Naive thymus-derived CD8-positive, alpha-beta T cell (primary cell): ENCODE measurements at regions not wholly inside any gene's neighbourhood (a gene's known extent, or its start where the extent isn't known, plus 50 kb on each side); places are given as distances from the start of the nearest gene placed in this dataset.
A peak's percentile ranks its signal among the peaks of the same experiment; 100 is the strongest.

Source experiments
- ATAC-seq, 2 donors: fragments of 150-1000 bp; cut with Tn5 transposase in 1 of 2; sonication (Bioruptor Pico), chemical (Tn5 transposase) in 1 of 2; 1 replicate in 1 of 2; 2 replicates in 1 of 2; pipeline ENCODE4 v1.10.0; 2021; ENCODE audit warnings: mild to moderate bottlenecking in 2 of 2, moderate library complexity in 2 of 2
- POLR2A ChIA-PET: fragments of 350-600 bp; sonication (Branson Sonifier 250); formaldehyde crosslinking; loops from one replicate; lab custom pipeline; 2021; ENCODE audit warnings: antibody characterized with exemption; lab: Charles Lee
- DNase-seq, 10 donors: peaks; one replicate each; pipeline versions ENCODE4 v3.0.0 to v3.0.0-alpha.2; 2020 to 2022
- H3K27ac Mint-ChIP-seq, 10 donors: one replicate each; pipeline ENCODE4 v1.8.0; 2020 to 2022; ENCODE audit warnings: mild to moderate bottlenecking in 10 of 10, mixed read lengths in 10 of 10, moderate library complexity in 4 of 10, inconsistent platforms in 1 of 10
- H3K27me3 Mint-ChIP-seq, 5 donors: one replicate each; pipeline ENCODE4 v1.8.0; 2021 to 2022; ENCODE audit warnings: mixed read lengths in 5 of 5
- H3K36me3 Mint-ChIP-seq, 3 donors: one replicate each; pipeline ENCODE4 v1.8.0; 2020 to 2022; ENCODE audit warnings: mixed read lengths in 3 of 3, mild to moderate bottlenecking in 2 of 3, inconsistent platforms in 1 of 3
- H3K4me1 Mint-ChIP-seq, 4 donors: one replicate each; pipeline ENCODE4 v1.8.0; 2021 to 2022; ENCODE audit warnings: mixed read lengths in 4 of 4
- H3K4me3 Mint-ChIP-seq, 10 donors: one replicate each; pipeline ENCODE4 v1.8.0; 2020 to 2022; ENCODE audit warnings: mild to moderate bottlenecking in 10 of 10, mixed read lengths in 10 of 10, moderate library complexity in 6 of 10, inconsistent platforms in 1 of 10
- H3K9me3 Mint-ChIP-seq, 9 donors: one replicate each; pipeline ENCODE4 v1.8.0; 2020 to 2022; ENCODE audit warnings: mixed read lengths in 9 of 9, mild to moderate bottlenecking in 3 of 9, inconsistent platforms in 1 of 9, moderate library complexity in 1 of 9

DNA sequence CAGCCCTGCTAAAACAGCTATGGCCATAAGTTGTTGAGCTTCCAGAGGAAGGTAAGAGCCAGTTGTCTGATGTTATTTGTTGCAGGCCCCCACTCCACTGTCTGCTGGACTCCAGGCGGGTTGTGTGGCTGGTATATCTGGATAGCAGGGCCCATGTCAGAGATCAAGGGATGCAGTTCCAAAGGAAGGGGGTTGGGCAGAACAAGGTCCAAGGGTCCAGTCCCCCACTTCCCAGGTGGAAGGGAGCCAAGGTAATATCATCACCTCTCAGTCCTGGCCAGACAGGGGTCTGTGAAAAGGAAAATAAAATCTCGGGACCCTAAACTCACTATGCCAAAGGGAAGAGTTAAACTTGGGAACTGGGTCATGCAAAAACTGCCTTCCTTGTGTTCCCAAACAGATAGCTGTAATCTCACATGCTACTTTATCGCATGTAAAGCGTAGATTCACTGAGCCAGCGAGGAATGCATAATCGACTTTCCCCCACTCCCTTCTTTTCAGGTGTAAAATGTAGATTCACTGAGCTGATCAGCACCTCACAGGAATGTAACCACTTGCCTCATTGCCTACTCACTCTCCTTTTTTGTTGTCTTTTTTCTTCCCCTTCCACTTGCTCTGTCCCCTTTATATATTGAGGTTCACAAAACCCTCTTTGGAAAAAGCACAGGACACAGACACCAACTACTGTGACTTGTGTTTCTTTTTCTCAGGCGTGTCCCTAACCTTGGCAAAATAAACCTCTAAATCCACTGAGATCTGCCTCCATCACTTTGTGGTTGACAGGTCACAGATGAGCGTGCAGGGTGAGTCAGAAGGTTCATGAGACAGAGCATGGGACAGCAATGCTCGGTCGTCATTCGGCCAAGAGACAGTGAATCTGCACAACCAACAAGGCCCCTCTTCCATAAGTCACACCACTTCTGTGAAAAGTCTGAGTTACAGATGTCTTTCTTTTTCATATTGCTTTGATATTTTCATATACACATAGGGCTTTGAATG, 255.3 kb upstream of the SIX2 start:
- Mint-ChIP-seq H3K36me3 (no peaks in the 10 kb centered on the region), H3K27me3 (peaks cover 3 to 46% (median 16%) of the 10 kb centered on the region in 5 donors), H3K9me3 (no peaks in the 10 kb centered on the region), H3K27ac (no peak overlapping the region), H3K4me3 (no peak overlapping the region), H3K4me1 (peaks cover 0 to 7% (median 0%) of the 10 kb centered on the region in 4 donors)
- ATAC-seq, result no peak
- no peak for DNase-seq
- POLR2A ChIA-PET, result no interaction called here

DNA sequence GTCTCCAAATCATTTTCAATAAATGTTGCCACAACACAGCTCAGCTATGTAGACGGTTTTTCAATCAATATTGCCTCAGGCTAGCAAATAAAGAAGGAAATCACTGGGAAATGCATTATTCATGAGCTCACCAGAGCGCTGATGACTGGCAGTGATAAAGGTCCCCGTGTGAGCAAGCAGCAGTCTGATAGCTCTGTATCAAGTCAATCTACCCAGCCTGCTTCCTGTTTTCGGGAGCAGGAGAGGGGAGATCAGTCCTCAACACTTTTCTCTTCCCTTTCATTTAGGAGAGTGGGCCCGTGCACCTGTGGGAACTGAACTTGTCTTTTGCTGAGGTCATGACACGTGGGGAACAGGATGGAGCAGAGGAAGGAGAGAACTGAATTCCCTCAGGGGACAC, 253.9 kb upstream of the SIX2 start:
- no peaks in the 10 kb centered on the region for H3K9me3 Mint-ChIP-seq
- POLR2A ChIA-PET, result no interaction called here
- ATAC-seq, result no peak
- no peaks in the 10 kb centered on the region for H3K36me3 Mint-ChIP-seq
- peaks cover 5 to 32% (median 10%) of the 10 kb centered on the region in 5 donors for H3K27me3 Mint-ChIP-seq
- no peak overlapping the region for H3K4me3 Mint-ChIP-seq
- H3K27ac Mint-ChIP-seq, result no peak overlapping the region
- no peak for DNase-seq
- peaks cover 0 to 7% (median 0%) of the 10 kb centered on the region in 4 donors for H3K4me1 Mint-ChIP-seq

DNA sequence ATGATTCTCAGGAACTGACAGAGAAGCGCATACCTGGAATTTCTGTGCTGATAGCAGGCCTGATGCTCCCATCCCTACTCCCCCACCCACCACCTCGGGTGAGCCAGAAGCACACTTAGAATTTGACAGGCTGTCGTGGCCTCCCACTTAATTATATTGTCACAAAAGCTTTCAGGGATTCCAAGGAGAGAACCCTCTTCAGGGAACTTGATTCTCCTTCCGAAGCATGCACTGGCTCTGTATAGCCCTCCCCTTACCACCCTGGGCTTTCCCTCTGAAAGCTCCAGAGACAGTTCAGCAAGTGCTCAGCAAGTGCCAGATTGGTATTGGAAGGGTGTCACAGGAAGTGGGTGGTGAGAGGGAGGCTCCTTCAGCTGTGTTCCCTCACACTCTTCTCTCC, 252.5 kb upstream of the SIX2 start:
- Mint-ChIP-seq H3K4me1 (peaks cover 0 to 7% (median 0%) of the 10 kb centered on the region in 4 donors), H3K36me3 (no peaks in the 10 kb centered on the region), H3K9me3 (no peaks in the 10 kb centered on the region), H3K4me3 (no peak overlapping the region), H3K27me3 (peaks cover 3 to 30% (median 7%) of the 10 kb centered on the region in 5 donors), H3K27ac (peak overlapping the region in 1 of 10 donors; percentile 63)
- DNase-seq, result no peak
- no peak for ATAC-seq
- POLR2A ChIA-PET, result no interaction called here

DNA sequence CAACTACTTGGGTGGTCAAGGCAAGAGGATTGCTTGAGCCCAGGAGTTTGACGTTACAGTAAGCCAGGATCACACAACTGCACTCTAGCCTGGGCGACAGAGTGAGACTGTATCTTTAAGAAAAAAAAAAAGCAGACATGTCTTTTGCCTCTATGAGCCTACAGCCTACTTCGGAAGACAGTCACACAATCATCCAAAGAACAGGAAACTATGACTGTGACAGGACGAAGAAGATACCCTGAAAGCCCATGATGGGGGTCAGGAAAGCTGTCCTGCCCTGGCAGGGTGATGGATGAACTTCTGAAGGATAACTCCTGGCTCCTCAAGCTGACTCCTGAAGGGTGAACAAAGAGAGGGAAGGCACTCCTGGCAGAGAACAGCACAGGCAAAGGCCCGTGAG, 251.7 kb upstream of the SIX2 start:
- DNase-seq (no peak), ATAC-seq (no peak)
- Mint-ChIP-seq H3K4me3 (no peak overlapping the region), H3K27me3 (peaks cover 3 to 30% (median 7%) of the 10 kb centered on the region in 5 donors), H3K36me3 (no peaks in the 10 kb centered on the region), H3K27ac (no peak overlapping the region), H3K9me3 (no peaks in the 10 kb centered on the region), H3K4me1 (peaks cover 0 to 7% (median 0%) of the 10 kb centered on the region in 4 donors)
- POLR2A ChIA-PET, result no interaction called here

DNA sequence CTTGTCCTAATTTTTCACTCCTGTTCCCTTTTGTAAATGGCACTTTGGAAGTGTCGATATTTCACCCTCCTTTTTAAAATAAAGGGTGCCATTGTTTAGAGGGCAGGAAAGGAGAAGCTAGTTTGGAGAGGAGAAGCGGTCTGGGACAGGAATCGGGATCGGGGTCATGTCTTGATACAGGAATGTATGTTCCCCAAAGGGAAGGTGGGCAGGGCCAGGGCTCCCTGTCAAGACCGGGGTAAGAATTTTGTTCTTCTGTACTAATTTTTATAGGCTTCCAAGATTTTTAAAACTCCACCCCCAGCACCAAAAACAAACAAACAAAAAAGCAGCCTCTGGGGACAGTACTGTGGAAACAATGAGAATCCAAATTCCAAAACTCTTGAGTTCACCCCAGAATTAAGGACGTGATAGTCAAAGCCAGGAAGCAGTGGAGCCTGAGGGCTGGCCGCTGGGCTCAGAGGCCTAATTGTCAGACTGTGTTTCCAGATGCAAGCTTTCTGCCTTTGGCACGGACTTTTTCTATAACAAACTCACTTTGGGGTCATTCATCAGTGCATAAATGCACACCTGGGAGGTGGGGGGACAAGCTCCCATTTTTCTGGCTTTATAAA, 250.4 kb upstream of the SIX2 start:
- Mint-ChIP-seq H3K27me3 (peaks cover 3 to 26% (median 7%) of the 10 kb centered on the region in 5 donors), H3K4me1 (peaks cover 0 to 7% (median 0%) of the 10 kb centered on the region in 4 donors), H3K9me3 (no peaks in the 10 kb centered on the region), H3K4me3 (no peak overlapping the region), H3K36me3 (no peaks in the 10 kb centered on the region), H3K27ac (no peak overlapping the region)
- DNase-seq (no peak), ATAC-seq (no peak)
- POLR2A ChIA-PET, result no interaction called here

DNA sequence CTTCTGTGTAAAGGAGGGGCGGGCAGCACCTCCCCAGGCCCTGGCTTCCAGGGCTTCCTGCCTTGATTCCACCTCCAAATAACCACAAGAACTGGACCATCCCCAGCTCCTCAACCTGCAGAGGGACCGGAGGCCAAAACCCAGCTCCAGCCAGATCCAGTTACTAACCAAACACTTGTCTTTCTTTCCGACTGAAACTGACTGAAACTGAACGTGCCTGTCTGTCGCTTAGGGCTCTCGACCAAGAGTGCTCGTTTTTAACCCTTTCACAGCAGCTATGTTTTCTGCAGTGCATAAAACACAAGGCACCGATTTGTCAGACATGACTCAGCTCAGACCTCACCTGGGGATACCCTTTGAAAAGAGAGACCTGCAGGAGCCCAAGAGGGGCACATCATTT, 249.9 kb upstream of the SIX2 start:
- Mint-ChIP-seq H3K4me1 (peaks cover 0 to 7% (median 0%) of the 10 kb centered on the region in 4 donors), H3K36me3 (no peaks in the 10 kb centered on the region), H3K4me3 (no peak overlapping the region), H3K27me3 (peaks cover 3 to 25% (median 7%) of the 10 kb centered on the region in 5 donors), H3K9me3 (no peaks in the 10 kb centered on the region), H3K27ac (no peak overlapping the region)
- DNase-seq, result no peak
- no peak for ATAC-seq
- POLR2A ChIA-PET, result no interaction called here

DNA sequence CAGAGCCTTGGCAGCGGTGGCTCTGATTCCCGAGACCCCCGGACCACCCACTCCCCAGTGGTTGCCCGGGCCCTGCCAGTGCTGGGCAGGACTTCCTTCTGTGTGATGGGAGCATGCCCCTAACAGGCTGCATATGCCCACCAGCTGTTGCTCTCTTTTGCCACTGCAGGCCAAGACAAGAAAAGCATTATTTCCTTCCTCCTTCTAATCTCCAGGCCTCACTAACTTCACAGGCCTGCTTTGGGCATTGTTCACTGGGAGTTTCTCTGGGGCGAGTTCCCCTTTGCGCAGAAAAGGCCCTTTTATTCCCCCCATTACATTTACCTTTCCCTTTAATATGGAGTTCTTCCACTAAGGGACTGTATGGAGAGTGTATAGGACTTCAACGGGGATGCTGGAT, 249.1 kb upstream of the SIX2 start:
- Mint-ChIP-seq H3K27me3 (peaks cover 2 to 18% (median 4%) of the 10 kb centered on the region in 5 donors), H3K36me3 (no peaks in the 10 kb centered on the region), H3K9me3 (no peaks in the 10 kb centered on the region), H3K4me1 (peaks cover 0 to 5% (median 0%) of the 10 kb centered on the region in 4 donors), H3K4me3 (no peak overlapping the region), H3K27ac (no peak overlapping the region)
- POLR2A ChIA-PET, result no interaction called here
- ATAC-seq (no peak), DNase-seq (no peak)

DNA sequence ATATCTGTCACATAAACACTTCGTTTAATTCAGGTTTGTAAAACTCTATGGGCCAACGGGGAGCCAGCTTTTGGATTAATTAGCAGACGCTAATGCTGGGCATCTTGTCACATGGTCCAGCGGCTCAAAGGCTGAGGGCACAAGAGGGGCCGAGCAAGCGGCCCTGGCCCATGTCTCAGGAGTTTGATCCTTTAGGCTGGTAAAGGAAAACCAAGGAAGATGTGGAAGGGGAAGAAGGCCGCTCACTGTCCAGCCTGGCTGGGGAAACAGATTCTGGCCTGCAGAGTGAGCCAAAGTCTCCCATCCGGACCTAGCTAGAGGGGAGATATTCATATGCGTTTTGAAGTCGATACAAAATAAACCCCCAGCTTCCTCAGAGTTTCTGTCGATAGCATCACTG, 248.6 kb upstream of the SIX2 start:
- DNase-seq (no peak), ATAC-seq (no peak)
- peaks cover 0 to under 1% (median 0%) of the 10 kb centered on the region in 4 donors for H3K4me1 Mint-ChIP-seq
- no peak overlapping the region for H3K27ac Mint-ChIP-seq
- H3K9me3 Mint-ChIP-seq, result no peaks in the 10 kb centered on the region
- no peaks in the 10 kb centered on the region for H3K36me3 Mint-ChIP-seq
- POLR2A ChIA-PET, result no interaction called here
- no peak overlapping the region for H3K4me3 Mint-ChIP-seq
- H3K27me3 Mint-ChIP-seq, result peaks cover under 1 to 15% (median 2%) of the 10 kb centered on the region in 5 donors

DNA sequence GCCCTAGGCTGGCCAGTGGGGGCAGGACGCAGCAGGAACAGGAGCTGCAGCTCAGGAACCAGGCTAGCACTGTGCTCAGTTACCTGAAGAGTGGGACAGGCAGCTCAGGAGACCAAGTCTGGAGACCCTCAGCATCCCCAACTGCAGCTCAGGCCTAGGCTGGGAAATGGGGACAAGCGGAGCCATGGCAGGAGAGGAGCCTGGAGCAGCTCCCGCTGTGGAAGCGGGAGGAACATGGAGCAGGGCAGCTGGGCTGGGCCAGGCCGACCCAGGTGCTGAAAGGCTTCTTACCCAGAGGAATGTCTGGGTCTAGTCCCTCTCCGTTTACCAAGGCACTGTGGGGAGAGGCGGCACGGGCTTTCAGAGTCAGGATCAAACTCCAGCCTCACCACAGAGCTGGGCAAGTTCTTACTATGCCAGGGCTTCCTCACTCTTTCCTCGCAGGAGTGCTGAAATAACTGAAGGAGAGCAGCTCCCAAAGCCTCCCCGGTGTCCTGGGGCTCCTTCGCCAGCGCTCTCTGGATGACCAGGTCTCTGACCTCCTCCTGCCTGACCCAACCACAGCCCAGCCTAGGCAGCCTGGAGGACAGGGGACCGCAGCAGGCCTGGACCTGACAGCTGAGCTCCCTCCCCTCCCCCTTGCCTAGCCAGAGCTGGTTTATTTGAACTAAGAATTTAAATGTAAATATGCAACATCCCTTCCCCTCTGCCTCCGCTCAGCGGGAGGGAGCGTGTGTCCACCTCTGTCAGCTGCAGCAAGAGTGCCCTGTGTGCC, 247.8 kb upstream of the SIX2 start:
- Mint-ChIP-seq H3K4me1 (no peaks in the 10 kb centered on the region), H3K4me3 (no peak overlapping the region), H3K27me3 (peaks cover 0 to 10% (median 0%) of the 10 kb centered on the region in 5 donors), H3K27ac (no peak overlapping the region), H3K9me3 (no peaks in the 10 kb centered on the region), H3K36me3 (no peaks in the 10 kb centered on the region)
- ATAC-seq, result no peak
- POLR2A ChIA-PET, result no interaction called here
- no peak for DNase-seq

DNA sequence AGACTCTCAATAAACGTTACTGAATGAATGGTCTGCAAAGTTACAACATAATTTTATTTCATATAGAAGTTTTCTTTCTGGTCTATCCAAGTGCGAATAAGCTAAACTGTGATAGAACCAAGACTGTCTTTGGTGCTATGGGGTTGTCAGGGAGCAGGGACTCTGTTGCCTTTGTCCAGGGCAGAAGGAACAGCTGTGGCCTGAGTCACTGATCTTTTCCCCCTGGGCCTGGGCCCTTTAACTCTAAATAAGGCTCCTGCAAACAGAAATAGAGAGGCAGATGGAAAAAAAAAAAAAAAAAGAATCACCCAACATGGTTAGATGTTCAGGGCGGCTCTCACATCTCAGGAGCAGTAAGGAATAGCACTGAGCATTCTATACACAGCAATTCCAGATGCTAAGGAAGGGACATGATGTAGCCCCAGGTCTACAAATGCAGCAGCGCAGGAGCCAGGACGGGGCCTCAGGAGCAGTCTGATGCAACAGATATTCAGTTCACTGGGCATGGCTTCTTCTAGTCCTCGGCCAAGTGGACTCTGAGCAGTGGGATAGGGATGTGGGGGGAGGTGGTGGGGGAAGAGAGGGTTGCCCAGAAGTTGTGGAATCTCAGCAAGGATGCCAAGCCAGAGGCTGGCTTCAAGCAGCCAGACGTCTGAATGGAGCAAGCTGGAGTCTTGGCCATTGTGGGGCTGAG, 247.1 kb upstream of the SIX2 start:
- no peaks in the 10 kb centered on the region for H3K9me3 Mint-ChIP-seq
- DNase-seq, result no peak
- H3K4me3 Mint-ChIP-seq, result no peak overlapping the region
- H3K27ac Mint-ChIP-seq, result no peak overlapping the region
- POLR2A ChIA-PET, result no interaction called here
- H3K4me1 Mint-ChIP-seq, result no peaks in the 10 kb centered on the region
- no peak for ATAC-seq
- no peaks in the 10 kb centered on the region for H3K36me3 Mint-ChIP-seq
- peaks cover 0 to 10% (median 1%) of the 10 kb centered on the region in 5 donors for H3K27me3 Mint-ChIP-seq

DNA sequence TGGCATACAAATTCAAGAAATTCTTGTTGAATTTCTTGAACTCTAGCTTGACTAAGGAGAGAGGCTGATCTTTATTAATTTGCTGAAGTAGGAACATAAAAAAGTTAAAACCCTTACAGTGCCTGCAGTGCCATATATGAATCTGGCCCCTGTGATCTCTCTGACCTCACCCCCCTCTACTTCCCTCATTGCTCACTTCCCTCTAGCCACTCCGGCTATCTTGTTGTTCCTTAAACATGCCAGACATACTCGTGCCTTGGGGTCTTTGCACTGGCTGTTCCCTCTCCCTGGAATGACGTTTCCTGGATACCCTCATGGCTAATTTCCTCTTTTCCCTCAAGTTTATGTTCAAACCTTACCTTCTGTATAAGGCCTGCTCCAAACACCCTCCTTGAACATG, 246.3 kb upstream of the SIX2 start:
- H3K27ac Mint-ChIP-seq, result no peak overlapping the region
- POLR2A ChIA-PET, result no interaction called here
- DNase-seq (no peak), ATAC-seq (no peak)
- H3K9me3 Mint-ChIP-seq, result no peaks in the 10 kb centered on the region
- H3K36me3 Mint-ChIP-seq, result no peaks in the 10 kb centered on the region
- H3K27me3 Mint-ChIP-seq, result peaks cover 0 to 5% (median 1%) of the 10 kb centered on the region in 5 donors
- H3K4me1 Mint-ChIP-seq, result no peaks in the 10 kb centered on the region
- no peak overlapping the region for H3K4me3 Mint-ChIP-seq

DNA sequence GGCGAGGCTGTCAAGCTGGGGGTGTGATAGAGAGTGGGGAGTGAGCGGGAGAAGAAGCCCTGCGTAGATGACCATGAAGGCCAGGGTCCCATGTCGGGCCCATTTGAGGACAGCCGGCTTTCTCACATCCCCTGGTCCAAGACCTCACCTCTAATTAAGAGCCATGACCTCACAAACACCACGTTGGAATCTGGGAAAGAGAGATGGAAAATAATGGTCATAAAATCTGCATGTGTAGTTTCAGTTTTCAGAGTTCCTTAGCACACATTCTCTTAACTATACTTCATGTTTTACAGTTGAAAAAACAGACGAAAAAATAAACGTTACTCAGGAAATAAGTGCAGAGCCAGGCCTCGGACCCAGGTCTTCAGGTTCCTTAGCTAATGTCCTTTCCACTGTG, 244.8 kb upstream of the SIX2 start:
- H3K36me3 Mint-ChIP-seq, result no peaks in the 10 kb centered on the region
- H3K4me1 Mint-ChIP-seq, result no peaks in the 10 kb centered on the region
- H3K27ac Mint-ChIP-seq, result no peak overlapping the region
- DNase-seq (no peak), ATAC-seq (no peak)
- no peak overlapping the region for H3K4me3 Mint-ChIP-seq
- H3K9me3 Mint-ChIP-seq, result no peaks in the 10 kb centered on the region
- peaks cover 0 to 3% (median 1%) of the 10 kb centered on the region in 5 donors for H3K27me3 Mint-ChIP-seq
- POLR2A ChIA-PET, result no interaction called here
